Natural killer cell (primary cell): ENCODE measurements at regions not wholly inside any gene's neighbourhood (a gene's known extent, or its start where the extent isn't known, plus 50 kb on each side); places are given as distances from the start of the nearest gene placed in this dataset.

Experiments used
- ATAC-seq, 3 donors: fragments of 150-1000 bp in 2 of 3; fragments of 200-7000 bp in 1 of 3; cut with Tn5 transposase; 1 replicate in 1 of 3; 2 replicates in 2 of 3; pipeline ENCODE4 v1.10.0; 2021; ENCODE audit warnings: mild to moderate bottlenecking in 2 of 3, moderate library complexity in 2 of 3
- DNase-seq, 2 donors: peaks; one replicate each; pipeline versions ENCODE4 v3.0.0 to v3.0.0-alpha.2; 2013 to 2021; ENCODE audit warnings: mixed read lengths in 1 of 2
- H3K27ac ChIP-seq: one replicate; pipeline ENCODE4 v1.5.1; 2013; ENCODE audit warnings: mild to moderate bottlenecking, low read length
- H3K27me3 ChIP-seq: one replicate; pipeline ENCODE4 v1.6.1; 2013; ENCODE audit warnings: low read length; ENCODE audit not compliant: control insufficient read depth, insufficient read depth
- H3K36me3 ChIP-seq: one replicate; pipeline ENCODE4 v1.6.1; 2013; ENCODE audit warnings: low read length; ENCODE audit not compliant: control insufficient read depth, insufficient read depth
- H3K4me1 ChIP-seq: one replicate; pipeline ENCODE4 v1.6.1; 2013; ENCODE audit warnings: low read length; ENCODE audit not compliant: control insufficient read depth, insufficient read depth
- H3K4me3 ChIP-seq: one replicate; pipeline ENCODE4 v1.5.1; 2013; ENCODE audit warnings: low read length
- H3K9me3 ChIP-seq: one replicate; pipeline ENCODE4 v1.6.1; 2013; ENCODE audit warnings: low read length; ENCODE audit not compliant: control insufficient read depth, insufficient read depth
- H3K27ac Mint-ChIP-seq, 2 donors: one replicate each; pipeline ENCODE4 v1.8.0; 2022; ENCODE audit warnings: mild to moderate bottlenecking in 2 of 2, mixed read lengths in 2 of 2, moderate library complexity in 1 of 2
- H3K27me3 Mint-ChIP-seq, 2 donors: one replicate each; pipeline ENCODE4 v1.8.0; 2022; ENCODE audit warnings: low read depth in 2 of 2, mixed read lengths in 2 of 2
- H3K36me3 Mint-ChIP-seq: one replicate; pipeline ENCODE4 v1.8.0; 2022; ENCODE audit warnings: mixed read lengths
- H3K4me1 Mint-ChIP-seq, 2 donors: one replicate each; pipeline ENCODE4 v1.8.0; 2022; ENCODE audit warnings: mixed read lengths in 2 of 2
- H3K4me3 Mint-ChIP-seq: one replicate; pipeline ENCODE4 v1.8.0; 2022; ENCODE audit warnings: mild to moderate bottlenecking, moderate library complexity, mixed read lengths
- H3K9me3 Mint-ChIP-seq, 2 donors: one replicate each; pipeline ENCODE4 v1.8.0; 2022; ENCODE audit warnings: mixed read lengths in 2 of 2
- WGBS: methylation state at CpG from one replicate; pipeline ENCODE4 v1.1.7; 2013; ENCODE audit warnings: missing lambda C conversion rate; ENCODE audit not compliant: insufficient coverage; 5-methylcytosine and 5-hydroxymethylcytosine counted together
- intact Hi-C: fragments of 100-400 bp; cut with micrococcal nuclease; formaldehyde crosslinking; loops from one replicate; pipeline ENCODE4 v1.14.2; 2022
- TF ChIP-seq, protein P1 (sequence below): fragments of 200-600 bp; IDR thresholded peaks from one replicate; pipeline ENCODE4 v1.8.0; 2022; ENCODE audit warnings: antibody characterized with exemption

DNA sequence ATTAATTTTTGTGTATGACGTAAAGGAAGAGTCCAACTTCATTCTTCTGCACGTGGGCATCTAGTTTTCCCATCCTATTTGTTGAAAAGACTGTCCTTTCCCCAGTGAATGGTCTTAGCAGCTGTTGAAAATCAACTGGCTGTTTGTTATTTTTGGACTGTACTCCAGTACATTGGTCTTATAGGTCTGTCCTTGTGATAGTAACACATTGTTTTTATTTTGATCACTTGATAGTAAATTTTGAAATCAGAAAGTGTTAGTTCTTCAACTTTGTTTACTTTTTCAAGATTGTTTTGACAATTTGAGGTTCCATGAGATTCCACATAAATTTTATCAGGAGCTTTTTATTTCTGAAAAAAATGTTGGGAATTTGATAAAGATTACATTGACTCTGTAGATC is 280.2 kb upstream of the FOXQ1 start:
- DNase-seq: no peak
- Histone ChIP-seq H3K4me1 (no peaks in the 10 kb centered on the region), H3K9me3 (no peaks in the 10 kb centered on the region), H3K27me3 (peaks cover 2% of the 10 kb centered on the region), H3K36me3 (no peaks in the 10 kb centered on the region), H3K4me3 (no peak overlapping the region), H3K27ac (no peak overlapping the region)
- Mint-ChIP-seq H3K27me3 (peaks cover 21 to 27% of the 10 kb centered on the region in 2 donors), H3K4me3 (no peak overlapping the region), H3K27ac (no peak overlapping the region), H3K4me1 (no peaks in the 10 kb centered on the region), H3K9me3 (no peaks in the 10 kb centered on the region), H3K36me3 (no peaks in the 10 kb centered on the region)
- TF ChIP-seq, protein P1, sequence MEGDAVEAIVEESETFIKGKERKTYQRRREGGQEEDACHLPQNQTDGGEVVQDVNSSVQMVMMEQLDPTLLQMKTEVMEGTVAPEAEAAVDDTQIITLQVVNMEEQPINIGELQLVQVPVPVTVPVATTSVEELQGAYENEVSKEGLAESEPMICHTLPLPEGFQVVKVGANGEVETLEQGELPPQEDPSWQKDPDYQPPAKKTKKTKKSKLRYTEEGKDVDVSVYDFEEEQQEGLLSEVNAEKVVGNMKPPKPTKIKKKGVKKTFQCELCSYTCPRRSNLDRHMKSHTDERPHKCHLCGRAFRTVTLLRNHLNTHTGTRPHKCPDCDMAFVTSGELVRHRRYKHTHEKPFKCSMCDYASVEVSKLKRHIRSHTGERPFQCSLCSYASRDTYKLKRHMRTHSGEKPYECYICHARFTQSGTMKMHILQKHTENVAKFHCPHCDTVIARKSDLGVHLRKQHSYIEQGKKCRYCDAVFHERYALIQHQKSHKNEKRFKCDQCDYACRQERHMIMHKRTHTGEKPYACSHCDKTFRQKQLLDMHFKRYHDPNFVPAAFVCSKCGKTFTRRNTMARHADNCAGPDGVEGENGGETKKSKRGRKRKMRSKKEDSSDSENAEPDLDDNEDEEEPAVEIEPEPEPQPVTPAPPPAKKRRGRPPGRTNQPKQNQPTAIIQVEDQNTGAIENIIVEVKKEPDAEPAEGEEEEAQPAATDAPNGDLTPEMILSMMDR: no peak
- 73% methylated on average over 2 of the region's 2 CpGs for WGBS
- intact Hi-C loops: no loop called here
- ATAC-seq: no peak

DNA sequence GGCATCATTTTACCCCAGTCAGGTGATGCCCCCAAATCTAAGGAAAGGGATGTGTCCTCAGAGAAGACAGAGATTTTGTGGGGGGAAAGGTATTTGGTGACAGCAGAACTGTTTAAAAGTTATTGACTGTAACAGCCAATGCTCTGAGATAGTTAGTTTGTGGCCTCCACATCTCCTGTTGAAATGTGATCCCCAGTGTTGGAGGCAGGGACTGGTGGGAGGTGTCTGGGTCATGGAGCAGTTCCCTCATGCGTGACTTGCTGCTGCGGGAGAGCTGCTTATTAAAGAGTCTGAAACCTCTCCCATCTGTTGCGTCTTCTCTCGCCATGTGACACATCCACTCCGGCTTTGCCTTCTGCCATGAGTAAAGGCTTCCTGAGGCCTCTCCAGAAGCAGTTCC is 282.8 kb upstream of the FOXQ1 start:
- Mint-ChIP-seq H3K9me3 (no peaks in the 10 kb centered on the region), H3K27me3 (peaks cover 13 to 19% of the 10 kb centered on the region in 2 donors), H3K4me1 (no peaks in the 10 kb centered on the region), H3K27ac (no peak overlapping the region), H3K4me3 (no peak overlapping the region), H3K36me3 (no peaks in the 10 kb centered on the region)
- H3K36me3 ChIP-seq: no peaks in the 10 kb centered on the region
- TF ChIP-seq, protein P1: no peak
- intact Hi-C loops: no loop called here
- DNase-seq (no peak), ATAC-seq (no peak)
- H3K27me3 ChIP-seq: peaks cover 2% of the 10 kb centered on the region
- H3K4me1 ChIP-seq: no peaks in the 10 kb centered on the region
- WGBS: 84% methylated on average over 5 of the region's 5 CpGs
- no peak overlapping the region for H3K4me3 ChIP-seq
- H3K27ac ChIP-seq: no peak overlapping the region
- H3K9me3 ChIP-seq: no peaks in the 10 kb centered on the region

DNA sequence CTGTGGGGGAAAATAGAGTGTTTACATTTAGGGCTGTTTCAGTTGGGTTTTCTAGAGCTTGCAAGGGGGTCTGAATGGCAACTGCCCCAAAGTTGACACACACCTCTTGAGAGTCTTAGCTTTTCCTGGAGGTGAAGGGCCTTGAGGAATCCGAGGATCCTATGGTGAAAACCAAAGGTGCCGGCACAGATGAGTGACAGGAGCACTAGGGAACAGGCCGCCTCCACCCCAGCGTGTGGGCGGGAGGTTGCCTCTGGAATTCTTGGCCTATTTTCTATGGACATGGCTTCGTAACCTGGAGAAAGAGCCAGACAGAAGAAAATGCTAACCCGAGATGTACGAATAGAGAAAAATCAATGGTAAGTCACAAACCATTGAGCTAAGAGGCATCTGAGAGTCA is 283.2 kb upstream of the FOXQ1 start:
- Histone ChIP-seq H3K27me3 (peaks cover 2% of the 10 kb centered on the region), H3K36me3 (no peaks in the 10 kb centered on the region), H3K4me1 (no peaks in the 10 kb centered on the region), H3K4me3 (no peak overlapping the region), H3K27ac (no peak overlapping the region), H3K9me3 (no peaks in the 10 kb centered on the region)
- Mint-ChIP-seq H3K27ac (no peak overlapping the region), H3K4me3 (no peak overlapping the region), H3K9me3 (no peaks in the 10 kb centered on the region), H3K36me3 (no peaks in the 10 kb centered on the region), H3K27me3 (peaks cover 13 to 19% of the 10 kb centered on the region in 2 donors), H3K4me1 (no peaks in the 10 kb centered on the region)
- intact Hi-C loops: no loop called here
- TF ChIP-seq, protein P1: no peak
- no peak for DNase-seq
- no peak for ATAC-seq
- WGBS: 91% methylated on average over 8 of the region's 8 CpGs

DNA sequence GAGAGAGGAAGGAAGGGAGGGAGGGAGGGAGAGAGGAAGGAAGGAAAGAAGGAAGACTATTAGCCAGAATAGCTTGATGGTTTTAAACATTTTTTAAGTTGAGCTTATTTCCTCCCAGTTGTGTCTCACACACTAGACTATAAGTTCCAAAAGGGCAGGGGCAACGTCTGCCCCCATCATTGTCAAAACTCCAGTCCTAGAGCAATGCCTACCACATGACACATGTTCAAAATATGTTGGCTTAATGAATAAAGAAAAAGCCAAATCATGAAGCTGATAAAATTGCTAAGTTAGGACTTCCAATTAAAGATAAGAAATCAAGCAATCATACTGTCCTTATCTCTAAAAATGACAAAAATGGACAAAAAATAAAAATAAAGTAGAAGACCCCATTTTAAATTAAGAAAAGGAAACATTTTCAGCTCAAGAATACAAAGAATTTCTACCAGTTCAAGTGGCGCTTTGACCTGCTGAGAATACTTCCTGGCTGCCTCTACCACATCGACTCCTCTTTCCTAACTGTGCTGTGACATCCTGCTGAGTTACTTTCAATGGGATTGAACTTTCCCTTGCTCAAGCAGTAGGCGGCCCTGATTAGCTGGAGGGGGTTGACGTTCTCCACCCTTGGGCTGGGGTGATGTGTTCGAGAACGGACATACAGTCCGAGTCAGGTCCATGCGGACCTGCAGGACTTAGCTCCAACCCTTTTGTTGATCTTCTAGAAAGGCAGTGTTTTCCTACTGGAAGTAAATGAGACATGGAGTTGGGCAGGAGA is 283.9 kb upstream of the FOXQ1 start:
- peaks cover 16 to 19% of the 10 kb centered on the region in 2 donors for H3K27me3 Mint-ChIP-seq
- TF ChIP-seq, protein P1: no peak
- Histone ChIP-seq H3K27ac (no peak overlapping the region), H3K9me3 (no peaks in the 10 kb centered on the region), H3K4me1 (no peaks in the 10 kb centered on the region), H3K27me3 (no peaks in the 10 kb centered on the region), H3K4me3 (no peak overlapping the region), H3K36me3 (no peaks in the 10 kb centered on the region)
- no peaks in the 10 kb centered on the region for H3K9me3 Mint-ChIP-seq
- no peak overlapping the region for H3K4me3 Mint-ChIP-seq
- H3K4me1 Mint-ChIP-seq: no peaks in the 10 kb centered on the region
- intact Hi-C loops: no loop called here
- ATAC-seq: no peak
- no peak overlapping the region for H3K27ac Mint-ChIP-seq
- DNase-seq: no peak
- 82% methylated on average over 8 of the region's 9 CpGs for WGBS
- no peaks in the 10 kb centered on the region for H3K36me3 Mint-ChIP-seq
